ENCODE measurements at regions not wholly inside any gene's neighbourhood (a gene's known extent, or its start where the extent isn't known, plus 50 kb on each side); places are given as distances from the start of the nearest gene placed in this dataset.

DNA sequence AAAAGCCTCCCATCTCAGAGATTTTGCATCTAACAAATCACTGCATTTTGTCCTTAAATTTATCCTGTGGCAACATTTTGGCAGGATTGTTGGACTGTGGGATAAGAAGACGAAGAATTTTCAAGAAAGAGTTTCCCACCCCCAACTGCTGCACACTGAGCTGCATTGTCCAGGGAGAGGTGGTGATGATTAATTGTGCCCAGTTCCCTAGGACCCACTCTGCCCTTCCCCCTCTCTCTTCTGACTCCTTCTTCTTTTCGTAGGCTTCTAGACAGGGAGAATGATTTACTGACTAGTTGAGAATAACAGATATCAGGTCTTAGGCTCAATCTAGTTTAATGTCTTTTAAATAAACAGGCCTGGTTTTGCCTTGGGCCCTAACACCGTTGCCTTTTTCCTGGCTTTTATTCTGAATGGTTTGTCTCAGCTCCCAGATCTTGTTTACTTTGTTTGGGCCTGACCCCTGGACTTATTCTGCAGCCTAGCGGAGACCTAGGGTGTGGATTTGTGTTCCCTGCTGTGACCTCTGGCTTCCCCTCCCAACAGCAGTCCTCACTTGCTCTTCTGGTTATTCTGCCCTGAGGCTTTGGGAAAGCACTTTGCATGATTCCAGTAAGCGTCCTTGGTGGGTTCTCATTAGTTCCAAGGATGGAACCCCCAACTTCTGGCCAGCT is 233.3 kb downstream of the INSIG2 start:
- H3K4me3 ChIP-seq (ENCODE audit: low read length), result no peak overlapping the region
- peaks cover 29% of the 10 kb centered on the region for H3K27me3 Mint-ChIP-seq
- no peaks in the 10 kb centered on the region for H3K36me3 ChIP-seq (ENCODE audit: insufficient read depth, low read length)
- ChIA-PET POLR2A (no interaction called here), CTCF (no interaction called here)
- no peaks in the 10 kb centered on the region for H3K9me3 Mint-ChIP-seq
- H3K36me3 Mint-ChIP-seq (ENCODE audit: low read depth), result no peaks in the 10 kb centered on the region
- intact Hi-C loops (cut with DNase I, micrococcal nuclease), result no loop called here
- H3K4me1 Mint-ChIP-seq (ENCODE audit: low read depth), result no peaks in the 10 kb centered on the region
- DNase-seq (no peak), ATAC-seq (ENCODE audit: poor library complexity) (no peak)
- TF ChIP-seq, protein P1, sequence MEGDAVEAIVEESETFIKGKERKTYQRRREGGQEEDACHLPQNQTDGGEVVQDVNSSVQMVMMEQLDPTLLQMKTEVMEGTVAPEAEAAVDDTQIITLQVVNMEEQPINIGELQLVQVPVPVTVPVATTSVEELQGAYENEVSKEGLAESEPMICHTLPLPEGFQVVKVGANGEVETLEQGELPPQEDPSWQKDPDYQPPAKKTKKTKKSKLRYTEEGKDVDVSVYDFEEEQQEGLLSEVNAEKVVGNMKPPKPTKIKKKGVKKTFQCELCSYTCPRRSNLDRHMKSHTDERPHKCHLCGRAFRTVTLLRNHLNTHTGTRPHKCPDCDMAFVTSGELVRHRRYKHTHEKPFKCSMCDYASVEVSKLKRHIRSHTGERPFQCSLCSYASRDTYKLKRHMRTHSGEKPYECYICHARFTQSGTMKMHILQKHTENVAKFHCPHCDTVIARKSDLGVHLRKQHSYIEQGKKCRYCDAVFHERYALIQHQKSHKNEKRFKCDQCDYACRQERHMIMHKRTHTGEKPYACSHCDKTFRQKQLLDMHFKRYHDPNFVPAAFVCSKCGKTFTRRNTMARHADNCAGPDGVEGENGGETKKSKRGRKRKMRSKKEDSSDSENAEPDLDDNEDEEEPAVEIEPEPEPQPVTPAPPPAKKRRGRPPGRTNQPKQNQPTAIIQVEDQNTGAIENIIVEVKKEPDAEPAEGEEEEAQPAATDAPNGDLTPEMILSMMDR (IDR thresholded peaks at IDR 0.05), result no peak
- peaks cover 0 to 11% of the 10 kb centered on the region in 2 experiments for H3K27me3 ChIP-seq (ENCODE audit: control insufficient read depth in 1 of 2, insufficient read depth in 2 of 2, low read length in 2 of 2)
- H3K4me3 Mint-ChIP-seq, result no peak overlapping the region
- H3K27ac ChIP-seq (ENCODE audit: low read depth in 1 of 2, low read length in 2 of 2), result no peak overlapping the region
- H3K9me3 ChIP-seq (ENCODE audit: control insufficient read depth in 1 of 2, insufficient read depth in 1 of 2, low read length in 2 of 2), result no peaks in the 10 kb centered on the region
- H3K4me1 ChIP-seq (ENCODE audit: insufficient read depth, low read length), result no peaks in the 10 kb centered on the region
- no peak overlapping the region for H3K27ac Mint-ChIP-seq

DNA sequence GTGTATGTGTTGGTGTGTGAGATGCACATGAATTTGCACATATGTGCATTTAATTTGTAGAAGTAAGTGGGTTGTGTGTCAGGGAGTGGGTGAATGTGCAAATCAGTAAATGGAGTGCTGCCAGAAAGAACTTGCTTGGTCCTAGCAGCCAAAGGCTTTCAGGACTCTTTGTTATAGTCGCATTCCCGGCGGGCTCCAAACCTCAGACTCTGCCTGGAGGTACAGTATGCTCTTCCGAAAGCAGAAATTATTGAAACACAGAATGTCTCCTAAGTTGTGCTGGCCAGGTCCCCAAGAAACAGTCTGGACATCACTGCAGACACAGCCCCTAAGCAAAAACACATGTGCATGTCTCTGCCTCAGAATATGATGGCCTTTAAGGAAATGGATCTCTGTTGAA is 232.4 kb downstream of the INSIG2 start:
- Mint-ChIP-seq H3K27me3 (peaks cover 29% of the 10 kb centered on the region), H3K36me3 (ENCODE audit: low read depth) (no peaks in the 10 kb centered on the region), H3K4me3 (no peak overlapping the region), H3K9me3 (no peaks in the 10 kb centered on the region), H3K4me1 (ENCODE audit: low read depth) (no peaks in the 10 kb centered on the region), H3K27ac (no peak overlapping the region)
- Histone ChIP-seq H3K4me1 (ENCODE audit: insufficient read depth, low read length) (no peaks in the 10 kb centered on the region), H3K36me3 (ENCODE audit: insufficient read depth, low read length) (no peaks in the 10 kb centered on the region), H3K27me3 (ENCODE audit: control insufficient read depth in 1 of 2, insufficient read depth in 2 of 2, low read length in 2 of 2) (peaks cover 0 to 11% of the 10 kb centered on the region in 2 experiments), H3K9me3 (ENCODE audit: control insufficient read depth in 1 of 2, insufficient read depth in 1 of 2, low read length in 2 of 2) (no peaks in the 10 kb centered on the region), H3K4me3 (ENCODE audit: low read length) (no peak overlapping the region), H3K27ac (ENCODE audit: low read depth in 1 of 2, low read length in 2 of 2) (no peak overlapping the region)
- intact Hi-C loops (cut with DNase I, micrococcal nuclease), result no loop called here
- DNase-seq, result no peak
- TF ChIP-seq, protein P1 (IDR thresholded peaks at IDR 0.05), result no peak
- ATAC-seq (ENCODE audit: poor library complexity), result no peak
- ChIA-PET CTCF (no interaction called here), POLR2A (no interaction called here)

DNA sequence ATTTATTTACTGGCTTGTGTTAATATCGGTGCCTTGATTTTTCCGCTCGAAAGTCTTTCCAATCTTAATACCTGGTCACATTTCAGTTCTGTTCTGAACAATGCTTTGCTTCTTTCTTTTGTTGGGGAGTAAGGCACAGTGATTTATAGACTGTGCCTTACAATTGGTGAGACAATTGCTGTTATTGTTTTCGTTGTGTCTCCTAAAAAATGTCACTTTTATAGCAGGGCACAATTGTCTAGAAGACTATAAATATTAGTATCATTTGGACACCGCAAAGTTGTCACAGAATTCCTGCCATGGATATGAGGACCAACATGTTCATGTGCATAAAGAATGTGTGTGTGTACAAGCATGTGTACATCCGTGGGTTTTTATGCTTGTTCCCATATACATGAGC is 231.9 kb downstream of the INSIG2 start:
- no peak overlapping the region for H3K27ac Mint-ChIP-seq
- H3K36me3 Mint-ChIP-seq (ENCODE audit: low read depth), result no peaks in the 10 kb centered on the region
- POLR2A ChIA-PET, result no interaction called here
- Histone ChIP-seq H3K36me3 (ENCODE audit: insufficient read depth, low read length) (no peaks in the 10 kb centered on the region), H3K9me3 (ENCODE audit: control insufficient read depth in 1 of 2, insufficient read depth in 1 of 2, low read length in 2 of 2) (no peaks in the 10 kb centered on the region), H3K4me3 (ENCODE audit: low read length) (no peak overlapping the region), H3K27me3 (ENCODE audit: control insufficient read depth in 1 of 2, insufficient read depth in 2 of 2, low read length in 2 of 2) (peaks cover 0 to 11% of the 10 kb centered on the region in 2 experiments), H3K4me1 (ENCODE audit: insufficient read depth, low read length) (no peaks in the 10 kb centered on the region), H3K27ac (ENCODE audit: low read depth in 1 of 2, low read length in 2 of 2) (no peak overlapping the region)
- intact Hi-C loops (cut with DNase I, micrococcal nuclease), result no loop called here
- CTCF ChIA-PET, result no interaction called here
- no peaks in the 10 kb centered on the region for H3K4me1 Mint-ChIP-seq (ENCODE audit: low read depth)
- no peaks in the 10 kb centered on the region for H3K9me3 Mint-ChIP-seq
- ATAC-seq (ENCODE audit: poor library complexity), result no peak
- DNase-seq, result no peak
- H3K27me3 Mint-ChIP-seq, result peaks cover 29% of the 10 kb centered on the region
- TF ChIP-seq, protein P1 (IDR thresholded peaks at IDR 0.05), result no peak
- no peak overlapping the region for H3K4me3 Mint-ChIP-seq
